HG02973 (cell line): ENCODE measurements at regions not wholly inside any gene's neighbourhood (a gene's known extent, or its start where the extent isn't known, plus 50 kb on each side); places are given as distances from the start of the nearest gene placed in this dataset.
"Not testable (repeated sequence)": the region's sequence is repeated elsewhere in the genome, so short reads cannot be mapped to it uniquely, and the experiment has no call there.

Experiments
- ATAC-seq: cut with Tn5 transposase; IDR thresholded peaks from one replicate; pipeline ENCODE4 v1.9.1; 2021; ENCODE audit warnings: moderate library complexity; ENCODE audit not compliant: unreplicated experiment

GRCh38 chr5:19261879-19262278 is 726.1 kb downstream of the CDH18 start:
- ATAC-seq, result no peak

- ATAC-seq, result no peak
Measured at GRCh38 chr5:19264821-19265220, 723.2 kb downstream of the CDH18 start.

- no peak for ATAC-seq
Measured at GRCh38 chr5:19266791-19267190, 721.2 kb downstream of the CDH18 start.

- no peak for ATAC-seq
Measured at GRCh38 chr5:19270153-19270552, 717.8 kb downstream of the CDH18 start.

GRCh38 chr5:19274578-19274977 is 713.4 kb downstream of the CDH18 start:
- ATAC-seq, result no peak

GRCh38 chr5:19285286-19285685 is 702.7 kb downstream of the CDH18 start:
- ATAC-seq, result no peak

- ATAC-seq, result not testable (repeated sequence)
Measured at GRCh38 chr5:19287548-19288277, 700.3 kb downstream of the CDH18 start.

GRCh38 chr5:19288311-19288710 is 699.7 kb downstream of the CDH18 start:
- not testable (repeated sequence) for ATAC-seq

GRCh38 chr5:19297934-19298333 is 690.1 kb downstream of the CDH18 start:
- ATAC-seq, result no peak

GRCh38 chr5:19301271-19301670 is 686.7 kb downstream of the CDH18 start:
- ATAC-seq, result no peak

- ATAC-seq, result no peak
Measured at GRCh38 chr5:19314840-19315239, 673.2 kb downstream of the CDH18 start.

- ATAC-seq, result no peak
Measured at GRCh38 chr5:19319252-19319651, 668.7 kb downstream of the CDH18 start.

GRCh38 chr5:19322716-19323485 is 665.1 kb downstream of the CDH18 start:
- ATAC-seq, result no peak

GRCh38 chr5:19334278-19334677 is 653.7 kb downstream of the CDH18 start:
- no peak for ATAC-seq

- no peak for ATAC-seq
Measured at GRCh38 chr5:19342942-19343341, 645.1 kb downstream of the CDH18 start.

GRCh38 chr5:19352120-19352519 is 635.9 kb downstream of the CDH18 start:
- no peak for ATAC-seq

- no peak for ATAC-seq
Measured at GRCh38 chr5:19369048-19369447, 619.0 kb downstream of the CDH18 start.

- ATAC-seq, result no peak
Measured at GRCh38 chr5:19369561-19369960, 618.4 kb downstream of the CDH18 start.

- ATAC-seq, result no peak
Measured at GRCh38 chr5:19370655-19371386, 617.2 kb downstream of the CDH18 start.

GRCh38 chr5:19388391-19388790 is 599.6 kb downstream of the CDH18 start:
- no peak for ATAC-seq

GRCh38 chr5:19401032-19401431 is 587.0 kb downstream of the CDH18 start:
- no peak for ATAC-seq
